Kidney (tissue), 13 donors: ENCODE measurements at regions not wholly inside any gene's neighbourhood (a gene's known extent, or its start where the extent isn't known, plus 50 kb on each side); places are given as distances from the start of the nearest gene placed in this dataset.
"Not testable (repeated sequence)": the region's sequence is repeated elsewhere in the genome, so short reads cannot be mapped to it uniquely, and the experiment has no call there.

Experiments used
- DNase-seq, 5 donors: peaks; one replicate each; pipeline ENCODE4 v3.0.0-alpha.2; 2013 to 2020
- FAIRE-seq: peaks from 2 replicates; lab custom pipeline; 2012; peaks lifted over from hg19 to GRCh38; lab: Jason Lieb, UNC
- H3K27ac ChIP-seq, 2 donors: one replicate each; pipeline ENCODE4 v1.7.0; 2013; ENCODE audit warnings: low read depth in 2 of 2, low read length in 2 of 2, inconsistent platforms in 1 of 2
- H3K27me3 ChIP-seq: one replicate; pipeline ENCODE4 v1.7.1; 2013; ENCODE audit warnings: low read length, inconsistent platforms; ENCODE audit not compliant: control insufficient read depth, insufficient read depth
- H3K36me3 ChIP-seq, 3 donors: one replicate each; pipeline versions ENCODE4 v1.7.0 to v1.7.1; 2013; ENCODE audit warnings: low read length in 3 of 3, control low read depth in 1 of 3, inconsistent platforms in 1 of 3; ENCODE audit not compliant: insufficient read depth in 3 of 3, control insufficient read depth in 2 of 3
- H3K4me1 ChIP-seq, 3 donors: one replicate each; pipeline versions ENCODE4 v1.7.0 to v1.7.1; 2013; ENCODE audit warnings: low read length in 3 of 3, inconsistent platforms in 1 of 3, low read depth in 1 of 3; ENCODE audit not compliant: control insufficient read depth in 2 of 3, insufficient read depth in 2 of 3
- H3K4me3 ChIP-seq, 3 donors: one replicate each; pipeline versions ENCODE4 v1.7.0 to v1.8.1; 2013; ENCODE audit warnings: low read length in 3 of 3, control low read depth in 1 of 3, inconsistent platforms in 1 of 3
- H3K9ac ChIP-seq, 3 donors: one replicate each; pipeline versions ENCODE4 v1.7.0 to v1.7.1; 2013; ENCODE audit warnings: low read length in 3 of 3, control low read depth in 1 of 3, inconsistent platforms in 1 of 3
- H3K9me3 ChIP-seq, 3 donors: one replicate each; pipeline versions ENCODE4 v1.7.0 to v1.7.1; 2013; ENCODE audit warnings: low read length in 3 of 3, control low read depth in 1 of 3, inconsistent platforms in 1 of 3; ENCODE audit not compliant: control insufficient read depth in 2 of 3, insufficient read depth in 1 of 3
- intact Hi-C: fragments of 100-400 bp; cut with DNase I; formaldehyde crosslinking; loops from one replicate; pipeline ENCODE4 v1.11.1; 2022
- TF ChIP-seq, protein P1 (sequence below): IDR thresholded peaks from 3 replicates; pipeline ENCODE4 v1.5.1; 2012; ENCODE audit warnings: mild to moderate bottlenecking, moderate library complexity, borderline replicate concordance; ENCODE audit not compliant: insufficient read depth; ENCODE audit errors: extremely low read depth
- donor health status: control.
- donor health status: control.
- donor health status: control.
- donor health status: control.
- donor health status: control.
- donor health status: DM: yes; HTN: yes; CAD: no.
- donor health status: Normal renal cell carcinoma (clear cell type).

DNA sequence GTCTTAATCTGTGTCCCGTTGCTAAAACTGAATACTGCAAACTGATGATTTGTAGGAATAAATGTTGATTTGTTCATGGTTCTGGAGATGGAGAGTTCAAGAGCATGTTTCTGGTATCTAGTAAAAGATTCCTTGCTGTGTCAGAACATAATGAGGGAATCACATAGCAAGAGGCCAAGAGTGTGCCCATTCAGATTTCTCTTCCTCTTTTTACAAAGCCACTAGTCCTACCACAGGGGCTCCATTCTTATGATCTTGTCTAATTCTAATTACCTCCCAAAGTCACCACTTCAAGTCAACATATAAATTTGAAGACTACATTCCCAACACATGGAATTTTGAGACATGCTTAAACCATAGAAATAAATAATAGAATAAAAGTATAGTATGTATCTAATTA lies 608.8 kb upstream of the EPHA5 start:
- no peak overlapping the region for H3K9ac ChIP-seq
- FAIRE-seq, result no peak
- intact Hi-C loops, result no loop called here
- no peaks in the 10 kb centered on the region for H3K4me1 ChIP-seq
- TF ChIP-seq, protein P1, sequence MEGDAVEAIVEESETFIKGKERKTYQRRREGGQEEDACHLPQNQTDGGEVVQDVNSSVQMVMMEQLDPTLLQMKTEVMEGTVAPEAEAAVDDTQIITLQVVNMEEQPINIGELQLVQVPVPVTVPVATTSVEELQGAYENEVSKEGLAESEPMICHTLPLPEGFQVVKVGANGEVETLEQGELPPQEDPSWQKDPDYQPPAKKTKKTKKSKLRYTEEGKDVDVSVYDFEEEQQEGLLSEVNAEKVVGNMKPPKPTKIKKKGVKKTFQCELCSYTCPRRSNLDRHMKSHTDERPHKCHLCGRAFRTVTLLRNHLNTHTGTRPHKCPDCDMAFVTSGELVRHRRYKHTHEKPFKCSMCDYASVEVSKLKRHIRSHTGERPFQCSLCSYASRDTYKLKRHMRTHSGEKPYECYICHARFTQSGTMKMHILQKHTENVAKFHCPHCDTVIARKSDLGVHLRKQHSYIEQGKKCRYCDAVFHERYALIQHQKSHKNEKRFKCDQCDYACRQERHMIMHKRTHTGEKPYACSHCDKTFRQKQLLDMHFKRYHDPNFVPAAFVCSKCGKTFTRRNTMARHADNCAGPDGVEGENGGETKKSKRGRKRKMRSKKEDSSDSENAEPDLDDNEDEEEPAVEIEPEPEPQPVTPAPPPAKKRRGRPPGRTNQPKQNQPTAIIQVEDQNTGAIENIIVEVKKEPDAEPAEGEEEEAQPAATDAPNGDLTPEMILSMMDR, result no peak
- H3K27me3 ChIP-seq, result no peaks in the 10 kb centered on the region
- no peaks in the 10 kb centered on the region for H3K36me3 ChIP-seq
- DNase-seq, result no peak
- H3K4me3 ChIP-seq, result no peak overlapping the region
- no peaks in the 10 kb centered on the region for H3K9me3 ChIP-seq
- H3K27ac ChIP-seq, result no peak overlapping the region

DNA sequence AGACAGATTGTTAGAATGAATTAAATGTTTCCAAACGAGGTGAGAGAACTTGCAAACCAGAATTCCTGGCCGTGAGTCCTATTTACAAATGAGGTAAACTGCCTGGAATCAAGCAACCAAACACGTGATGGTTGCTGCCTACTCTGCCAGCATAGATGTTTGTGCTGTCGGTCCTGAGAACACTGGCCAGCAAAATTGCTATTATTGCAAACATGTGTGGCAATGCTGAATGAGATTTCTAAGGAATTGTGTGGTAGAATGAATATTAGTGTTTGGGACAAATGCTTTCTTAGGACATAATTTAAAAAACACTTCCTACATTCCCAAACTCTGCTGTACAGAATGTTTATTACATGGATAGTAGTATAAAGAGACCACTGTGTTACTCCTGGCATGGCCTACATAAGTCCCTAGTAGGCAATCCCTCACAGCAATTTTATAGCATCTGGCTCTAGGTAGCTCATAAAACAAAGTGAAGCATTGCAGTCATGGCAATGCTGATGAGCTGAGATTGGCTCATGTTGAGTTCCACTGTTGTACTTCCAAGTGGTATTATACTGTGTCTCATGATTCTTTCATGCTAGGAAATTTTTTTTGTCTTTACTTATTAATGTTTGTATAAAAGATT lies 605.2 kb upstream of the EPHA5 start:
- DNase-seq (no peak), FAIRE-seq (no peak)
- Histone ChIP-seq H3K9me3 (no peaks in the 10 kb centered on the region), H3K36me3 (no peaks in the 10 kb centered on the region), H3K27me3 (no peaks in the 10 kb centered on the region), H3K27ac (no peak overlapping the region), H3K4me3 (no peak overlapping the region), H3K4me1 (no peaks in the 10 kb centered on the region), H3K9ac (no peak overlapping the region)
- TF ChIP-seq, protein P1, result no peak
- intact Hi-C loops, result no loop called here

DNA sequence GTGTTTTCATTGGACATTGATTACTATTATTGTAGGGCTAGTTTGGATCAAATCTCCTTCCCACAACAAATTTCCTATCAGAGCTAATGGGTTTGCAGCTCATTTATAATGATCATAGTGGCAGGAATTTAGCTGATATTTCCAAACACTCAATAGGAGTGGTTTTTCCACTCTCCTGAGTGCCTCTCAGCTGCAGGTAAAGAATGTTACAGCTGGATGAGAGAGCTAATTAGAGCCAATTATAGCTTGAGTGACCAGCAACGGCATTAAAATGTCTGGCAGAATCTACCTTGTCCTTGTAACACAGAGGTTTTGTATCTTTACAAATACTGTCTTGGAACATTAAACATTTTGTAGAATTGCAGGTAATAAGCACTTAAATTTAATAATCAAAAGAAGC lies 602.8 kb upstream of the EPHA5 start:
- intact Hi-C loops, result no loop called here
- TF ChIP-seq, protein P1, result no peak
- DNase-seq, result no peak
- Histone ChIP-seq H3K4me3 (no peak overlapping the region), H3K4me1 (no peaks in the 10 kb centered on the region), H3K27me3 (no peaks in the 10 kb centered on the region), H3K9me3 (no peaks in the 10 kb centered on the region), H3K9ac (no peak overlapping the region), H3K36me3 (no peaks in the 10 kb centered on the region), H3K27ac (no peak overlapping the region)
- no peak for FAIRE-seq

DNA sequence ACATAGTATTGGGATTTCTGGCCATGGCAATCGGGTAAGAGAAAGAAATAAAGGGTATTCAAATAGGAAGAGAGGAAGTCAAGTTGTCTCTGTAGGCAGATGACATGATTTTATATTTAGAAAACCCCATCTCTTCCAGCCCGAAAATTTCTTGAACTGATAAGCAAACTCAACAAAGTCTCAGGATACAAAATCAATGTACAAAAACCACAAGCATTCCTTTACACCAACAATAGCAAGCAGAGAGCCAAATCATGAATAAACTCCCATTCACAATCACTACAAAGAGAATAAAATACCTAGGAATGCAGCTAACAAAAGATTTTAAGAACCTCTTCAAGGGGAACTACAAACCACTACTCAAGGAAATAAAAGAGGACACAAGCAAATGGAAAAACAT lies 600.1 kb upstream of the EPHA5 start:
- H3K9me3 ChIP-seq, H3K36me3 ChIP-seq, H3K27ac ChIP-seq, intact Hi-C loops, H3K4me3 ChIP-seq, DNase-seq, H3K27me3 ChIP-seq, H3K9ac ChIP-seq, H3K4me1 ChIP-seq, FAIRE-seq: not testable (repeated sequence)

DNA sequence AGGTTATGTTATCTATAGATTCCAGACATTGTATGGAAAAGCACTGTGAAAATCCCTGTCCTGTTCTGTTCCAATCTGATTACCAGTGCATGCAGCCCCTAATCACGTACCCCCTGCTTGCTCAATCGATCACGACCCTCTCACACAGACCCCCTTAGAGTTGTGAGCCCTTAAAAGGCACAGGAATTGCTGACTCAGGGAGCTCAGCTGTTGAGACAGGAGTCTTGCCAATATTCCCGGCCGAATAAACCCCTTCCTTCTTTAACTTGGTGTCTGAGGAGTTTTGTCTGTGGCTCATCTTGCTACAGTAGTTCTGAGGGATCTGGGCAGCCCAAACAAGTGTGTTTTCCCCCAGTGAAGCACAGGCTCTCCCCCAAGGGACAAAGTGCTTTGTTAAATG lies 596.3 kb upstream of the EPHA5 start:
- H3K4me3 ChIP-seq, H3K4me1 ChIP-seq, H3K9me3 ChIP-seq, H3K36me3 ChIP-seq, DNase-seq, FAIRE-seq, H3K27ac ChIP-seq, intact Hi-C loops, H3K27me3 ChIP-seq, H3K9ac ChIP-seq: not testable (repeated sequence)
